H1 (cell line): ENCODE measurements at regions not wholly inside any gene's neighbourhood (a gene's known extent, or its start where the extent isn't known, plus 50 kb on each side); places are given as distances from the start of the nearest gene placed in this dataset.

Source experiments
- CTCF ChIA-PET: fragments of 300-600 bp; sonication (Branson Sonifier 250); formaldehyde crosslinking; loops from one replicate; lab custom pipeline; 2021; ENCODE audit not compliant: partially characterized antibody; lab: Charles Lee
- POLR2A ChIA-PET: fragments of 300-600 bp; sonication (Branson Sonifier 250); formaldehyde crosslinking; loops from one replicate; lab custom pipeline; 2021; ENCODE audit warnings: inconsistent platforms; ENCODE audit not compliant: partially characterized antibody; lab: Charles Lee
- DNase-seq, 2 experiments: peaks; one replicate each; pipeline versions ENCODE4 v3.0.0 to v3.0.0-alpha.2; 2010 to 2022; ENCODE audit warnings: low spot score in 2 of 2, low read depth in 1 of 2, mixed read lengths in 1 of 2
- FAIRE-seq: peaks from 2 replicates; lab custom pipeline; 2011; peaks lifted over from hg19 to GRCh38; lab: Jason Lieb, UNC
- H2AFZ ChIP-seq: 2 replicates; pipeline ENCODE4 v1.8.1; 2012; ENCODE audit warnings: low read length, inconsistent platforms
- H2AK5ac ChIP-seq: 2 replicates; pipeline ENCODE4 v1.6.1; 2013; ENCODE audit warnings: low read depth, low read length
- H2BK120ac ChIP-seq: replicated peaks from 2 replicates; pipeline ENCODE3; 2013; ENCODE audit warnings: low read depth, low read length, inconsistent platforms
- H2BK12ac ChIP-seq: 2 replicates; pipeline ENCODE4 v1.6.1; 2013; ENCODE audit warnings: low read depth, low read length
- H2BK15ac ChIP-seq: 2 replicates; pipeline ENCODE4 v1.6.1; 2013; ENCODE audit warnings: low read length
- H2BK20ac ChIP-seq: 2 replicates; pipeline ENCODE4 v1.6.1; 2013; ENCODE audit warnings: low read length
- H2BK5ac ChIP-seq: 2 replicates; pipeline ENCODE4 v1.6.1; 2013; ENCODE audit warnings: low read depth, low read length
- H3K14ac ChIP-seq: 2 replicates; pipeline ENCODE4 v1.6.1; 2013; ENCODE audit warnings: inconsistent platforms; ENCODE audit not compliant: insufficient read length
- H3K18ac ChIP-seq: 2 replicates; pipeline ENCODE4 v1.6.1; 2013; ENCODE audit warnings: low read length; ENCODE audit errors: extremely low read depth
- H3K23ac ChIP-seq: 2 replicates; pipeline ENCODE4 v1.6.1; 2013; ENCODE audit warnings: inconsistent platforms; ENCODE audit not compliant: insufficient read length
- H3K23me2 ChIP-seq: 2 replicates; pipeline ENCODE4 v1.6.1; 2013; ENCODE audit warnings: low read depth, low read length
- H3K27ac ChIP-seq: 2 replicates; pipeline ENCODE4 v1.6.1; 2011; ENCODE audit warnings: low read depth, low read length, inconsistent platforms
- H3K27me3 ChIP-seq, 4 experiments: replicated peaks in 1 of 4; 1 replicate in 1 of 4; 2 replicates in 3 of 4; pipeline versions ENCODE4 v1.6.1 to v1.8.1; 2011 to 2013; ENCODE audit warnings: low read length in 3 of 4, mild to moderate bottlenecking in 3 of 4, inconsistent platforms in 2 of 4, mixed read lengths in 2 of 4, moderate library complexity in 1 of 4; ENCODE audit not compliant: control insufficient read depth in 3 of 4, insufficient read depth in 3 of 4; ENCODE audit errors: extremely low read depth in 1 of 4
- H3K36me3 ChIP-seq, 4 experiments: 2 replicates each; pipeline versions ENCODE4 v1.6.1 to v1.8.1; 2011 to 2013; ENCODE audit warnings: mild to moderate bottlenecking in 4 of 4, low read length in 3 of 4, moderate library complexity in 2 of 4, control low read depth in 1 of 4, inconsistent platforms in 1 of 4; ENCODE audit not compliant: insufficient read depth in 4 of 4, control insufficient read depth in 2 of 4
- H3K4ac ChIP-seq: replicated peaks from 2 replicates; pipeline ENCODE3; 2013; ENCODE audit warnings: low read length, low read depth, mixed read lengths, inconsistent platforms; ENCODE audit not compliant: insufficient read length
- H3K4me1 ChIP-seq, 4 experiments: replicated peaks in 1 of 4; 1 replicate in 1 of 4; 2 replicates in 3 of 4; pipeline versions ENCODE4 v1.6.1 to v1.8.1; 2011 to 2013; ENCODE audit warnings: low read length in 3 of 4, inconsistent platforms in 2 of 4, mixed read lengths in 1 of 4; ENCODE audit not compliant: insufficient read depth in 4 of 4, control insufficient read depth in 3 of 4
- H3K4me2 ChIP-seq, 2 experiments: 2 replicates each; pipeline versions ENCODE4 v1.6.1 to v1.8.1; 2011 to 2013; ENCODE audit warnings: low read depth in 2 of 2, low read length in 2 of 2, control low read depth in 1 of 2, inconsistent platforms in 1 of 2, mild to moderate bottlenecking in 1 of 2; ENCODE audit not compliant: insufficient read depth in 1 of 2
- H3K4me3 ChIP-seq, 4 experiments: fragments of 200-600, 300-600 bp in 1 of 4; sonication (generic), shearing (Covaris generic), sonication (Bioruptor Twin) in 1 of 4; 2 replicates each; pipeline versions ENCODE4 v1.5.1 to v1.8.1; 2011 to 2016; ENCODE audit warnings: low read length in 4 of 4, low read depth in 3 of 4, control low read depth in 2 of 4, inconsistent platforms in 2 of 4, mild to moderate bottlenecking in 2 of 4, mixed read lengths in 1 of 4, moderate library complexity in 1 of 4; ENCODE audit not compliant: insufficient read depth in 2 of 4; ENCODE audit errors: extremely low read depth in 1 of 4
- H3K56ac ChIP-seq: replicated peaks from 2 replicates; pipeline ENCODE3; 2013; ENCODE audit warnings: low read depth, mild to moderate bottlenecking, mixed read lengths, low read length, inconsistent platforms; ENCODE audit not compliant: insufficient read length
- H3K79me1 ChIP-seq: 2 replicates; pipeline ENCODE4 v1.6.1; 2013; ENCODE audit warnings: low read depth, low read length, control low read depth
- H3K79me2 ChIP-seq, 2 experiments: 2 replicates each; pipeline versions ENCODE4 v1.6.1 to v1.8.1; 2012 to 2013; ENCODE audit warnings: low read length in 2 of 2, mild to moderate bottlenecking in 2 of 2, inconsistent platforms in 1 of 2; ENCODE audit not compliant: insufficient read depth in 2 of 2, control insufficient read depth in 1 of 2
- H3K9ac ChIP-seq, 4 experiments: replicated peaks in 1 of 4; 1 replicate in 1 of 4; 2 replicates in 3 of 4; pipeline versions ENCODE4 v1.6.1 to v1.8.1; 2011 to 2013; ENCODE audit warnings: low read depth in 3 of 4, low read length in 3 of 4, control low read depth in 2 of 4, mild to moderate bottlenecking in 2 of 4, moderate library complexity in 2 of 4, inconsistent platforms in 1 of 4; ENCODE audit errors: extremely low read depth in 1 of 4
- H3K9me3 ChIP-seq, 2 experiments: 2 replicates each; pipeline versions ENCODE4 v1.6.1 to v1.8.1; 2012 to 2013; ENCODE audit warnings: mild to moderate bottlenecking in 2 of 2, moderate library complexity in 2 of 2, control low read depth in 1 of 2, inconsistent platforms in 1 of 2, low read depth in 1 of 2, low read length in 1 of 2, mixed read lengths in 1 of 2; ENCODE audit not compliant: insufficient read depth in 2 of 2
- H4K20me1 ChIP-seq, 2 experiments: replicated peaks in 1 of 2; 2 replicates each; pipeline versions ENCODE3 to v1.8.1; 2011 to 2013; ENCODE audit warnings: inconsistent platforms in 2 of 2, low read length in 2 of 2, mild to moderate bottlenecking in 1 of 2; ENCODE audit not compliant: insufficient read depth in 2 of 2, control insufficient read depth in 1 of 2
- H4K5ac ChIP-seq: 2 replicates; pipeline ENCODE4 v1.6.1; 2013; ENCODE audit warnings: low read length, low read depth, mixed read lengths, inconsistent platforms; ENCODE audit not compliant: insufficient read length
- H4K8ac ChIP-seq: 2 replicates; pipeline ENCODE4 v1.8.0; 2013; ENCODE audit warnings: mild to moderate bottlenecking, moderate library complexity, low read length, inconsistent platforms; ENCODE audit not compliant: insufficient read depth; ENCODE audit errors: extremely low read depth
- H4K91ac ChIP-seq: replicated peaks from 2 replicates; pipeline ENCODE3; 2013; ENCODE audit warnings: low read length, mixed read lengths, inconsistent platforms; ENCODE audit not compliant: insufficient read length
- GTF2F1 ChIP-seq: IDR thresholded peaks from 2 replicates; pipeline ENCODE4 v1.6.1; 2012; ENCODE audit warnings: low read depth, low read length, improper control_type of control experiment, borderline replicate concordance
- POLR2A ChIP-seq, 2 experiments: IDR thresholded peaks; 1 replicate in 1 of 2; 2 replicates in 1 of 2; pipeline ENCODE4 v1.6.1; 2011; ENCODE audit warnings: low read depth in 2 of 2, low read length in 2 of 2, mild to moderate bottlenecking in 2 of 2; ENCODE audit errors: control extremely low read depth in 1 of 2
- POLR2AphosphoS5 ChIP-seq: IDR thresholded peaks from 2 replicates; pipeline ENCODE4 v1.6.1; 2011; ENCODE audit warnings: low read depth, low read length
- TAF7 ChIP-seq: optimal IDR thresholded peaks from 2 replicates; pipeline ENCODE3; 2011; ENCODE audit warnings: low read depth, mild to moderate bottlenecking, inconsistent platforms, low read length, moderate library complexity, borderline replicate concordance
- WGBS, 2 experiments: shearing (Covaris generic) in 1 of 2; methylation state at CpG; one replicate each; pipeline versions ENCODE4 v1.1.6 to v1.1.7; 2013 to 2015; ENCODE audit warnings: low lambda C conversion rate in 2 of 2, mixed read lengths in 2 of 2, inconsistent platforms in 1 of 2, low coverage in 1 of 2, missing lambda C conversion rate in 1 of 2; ENCODE audit not compliant: insufficient replicate concordance in 2 of 2, insufficient coverage in 1 of 2, insufficient read length in 1 of 2; ENCODE audit errors: extremely low coverage in 1 of 2, missing lambda C conversion rate in 1 of 2; 5-methylcytosine and 5-hydroxymethylcytosine counted together

GRCh38 chr13:34310539-34310938, 492.6 kb downstream of the RFC3 start:
- Histone ChIP-seq H2AFZ (no peak overlapping the region), H4K5ac (no peak overlapping the region), H3K27me3 (no peaks in the 10 kb centered on the region), H2AK5ac (no peak overlapping the region), H3K4me1 (no peaks in the 10 kb centered on the region), H3K4me3 (no peak overlapping the region), H3K4me2 (no peak overlapping the region), H3K23me2 (no peaks in the 10 kb centered on the region), H2BK5ac (no peak overlapping the region), H3K27ac (no peak overlapping the region), H2BK15ac (no peak overlapping the region), H3K79me1 (no peaks in the 10 kb centered on the region), H3K56ac (no peak overlapping the region), H4K8ac (no peak overlapping the region), H3K36me3 (no peaks in the 10 kb centered on the region), H2BK120ac (no peak overlapping the region), H3K23ac (no peak overlapping the region), H3K79me2 (no peaks in the 10 kb centered on the region), H3K9me3 (no peaks in the 10 kb centered on the region), H2BK20ac (no peak overlapping the region), H4K20me1 (no peaks in the 10 kb centered on the region), H4K91ac (no peak overlapping the region), H2BK12ac (no peak overlapping the region), H3K9ac (no peak overlapping the region), H3K18ac (no peak overlapping the region), H3K14ac (no peak overlapping the region), H3K4ac (no peak overlapping the region)
- TF ChIP-seq POLR2AphosphoS5 (peak; percentile 71), TAF7 (peak; percentile 90), GTF2F1 (no peak), POLR2A (IDR thresholded peaks at IDR 0.05; ENCODE audit: control extremely low read depth in 1 of 2, low read depth in 2 of 2, low read length in 2 of 2) (peak in 1 of 2 experiments; percentile 64; a peak in 1 of 3 replicates)
- FAIRE-seq (no peak), DNase-seq (no peak)
- ChIA-PET POLR2A (no interaction called here), CTCF (no interaction called here)
- 89% methylated on average over 3 of the region's 3 CpGs; no CpG with 5 or more reads in 1 of the 2 experiments for WGBS, 2 experiments
